Spleen (tissue), 7 donors: ENCODE measurements at regions not wholly inside any gene's neighbourhood (a gene's known extent, or its start where the extent isn't known, plus 50 kb on each side); places are given as distances from the start of the nearest gene placed in this dataset.

ENCODE experiments used
- POLR2A ChIP-seq, 3 donors: fragments of 450-650 bp; IDR thresholded peaks; one replicate each; pipeline ENCODE4 v1.5.1; 2017; ENCODE audit warnings: antibody characterized with exemption in 3 of 3, mild to moderate bottlenecking in 1 of 3
- POLR2AphosphoS5 ChIP-seq, 3 donors: sonication (generic); formaldehyde crosslinking; IDR thresholded peaks; one replicate each; pipeline ENCODE4 v1.5.1; 2017; ENCODE audit warnings: antibody characterized with exemption in 3 of 3
- TF ChIP-seq, protein P1 (sequence below), 11 experiments: fragments of 200-600 bp in 7 of 11; fragments of 450-650 bp in 4 of 11; sonication (generic) in 4 of 11; IDR thresholded peaks in 8 of 11; conservative IDR thresholded peaks in 3 of 11; 1 replicate in 7 of 11; 2 replicates in 4 of 11; pipeline versions ENCODE4 v1.4.0 to v1.8.0; 2016 to 2021; ENCODE audit warnings: antibody characterized with exemption in 11 of 11, inconsistent platforms in 4 of 11, mild to moderate bottlenecking in 1 of 11
- donor health status: DM: no; HTN: no; CAD: no; lungs with moderate emphysema.
- donor health status: DM: no; HTN: no; CAD: no.
- donor health status: DM: no; HTN: no; CAD: no.

DNA sequence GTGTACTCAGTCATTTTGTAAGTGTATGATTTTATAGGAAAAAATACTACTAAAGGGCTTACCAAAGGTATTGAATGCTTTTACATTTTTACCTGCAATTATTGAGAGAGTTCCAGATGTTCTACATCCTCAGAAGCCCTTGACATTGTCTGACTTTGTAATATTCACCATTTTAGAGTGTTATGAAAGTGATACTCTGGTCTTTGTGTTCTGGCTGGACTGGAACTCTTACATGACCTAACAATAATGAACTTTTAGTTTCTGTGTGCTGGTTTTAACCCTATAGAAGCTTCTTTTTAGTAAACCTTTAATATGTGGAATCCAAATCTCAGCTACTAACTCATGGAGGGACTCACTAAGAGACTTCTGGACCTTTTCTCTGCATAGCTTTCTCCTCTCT lies 478.8 kb upstream of the SPANXN1 start:
- no peak for TF ChIP-seq POLR2AphosphoS5 (IDR thresholded peaks at IDR 0.05)
- TF ChIP-seq, protein P1, sequence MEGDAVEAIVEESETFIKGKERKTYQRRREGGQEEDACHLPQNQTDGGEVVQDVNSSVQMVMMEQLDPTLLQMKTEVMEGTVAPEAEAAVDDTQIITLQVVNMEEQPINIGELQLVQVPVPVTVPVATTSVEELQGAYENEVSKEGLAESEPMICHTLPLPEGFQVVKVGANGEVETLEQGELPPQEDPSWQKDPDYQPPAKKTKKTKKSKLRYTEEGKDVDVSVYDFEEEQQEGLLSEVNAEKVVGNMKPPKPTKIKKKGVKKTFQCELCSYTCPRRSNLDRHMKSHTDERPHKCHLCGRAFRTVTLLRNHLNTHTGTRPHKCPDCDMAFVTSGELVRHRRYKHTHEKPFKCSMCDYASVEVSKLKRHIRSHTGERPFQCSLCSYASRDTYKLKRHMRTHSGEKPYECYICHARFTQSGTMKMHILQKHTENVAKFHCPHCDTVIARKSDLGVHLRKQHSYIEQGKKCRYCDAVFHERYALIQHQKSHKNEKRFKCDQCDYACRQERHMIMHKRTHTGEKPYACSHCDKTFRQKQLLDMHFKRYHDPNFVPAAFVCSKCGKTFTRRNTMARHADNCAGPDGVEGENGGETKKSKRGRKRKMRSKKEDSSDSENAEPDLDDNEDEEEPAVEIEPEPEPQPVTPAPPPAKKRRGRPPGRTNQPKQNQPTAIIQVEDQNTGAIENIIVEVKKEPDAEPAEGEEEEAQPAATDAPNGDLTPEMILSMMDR (IDR thresholded peaks at IDR 0.05 in 8 of 11, conservative IDR thresholded peaks at IDR 0.05 in 3 of 11): no peak
- no peak for TF ChIP-seq POLR2A (IDR thresholded peaks at IDR 0.05)
